IPS-20b (cell line): ENCODE measurements at regions not wholly inside any gene's neighbourhood (a gene's known extent, or its start where the extent isn't known, plus 50 kb on each side); places are given as distances from the start of the nearest gene placed in this dataset.

Experiments used
- H3K27ac ChIP-seq: one replicate; pipeline ENCODE4 v1.5.1; 2013; ENCODE audit warnings: low read length
- H3K27me3 ChIP-seq: 2 replicates; pipeline ENCODE4 v1.6.1; 2013; ENCODE audit warnings: mild to moderate bottlenecking, low read length, inconsistent platforms; ENCODE audit not compliant: insufficient read depth
- H3K36me3 ChIP-seq: 2 replicates; pipeline ENCODE4 v1.6.1; 2013; ENCODE audit warnings: low read depth, mild to moderate bottlenecking, inconsistent platforms, low read length, moderate library complexity; ENCODE audit not compliant: insufficient read depth
- H3K4me1 ChIP-seq: 2 replicates; pipeline ENCODE4 v1.6.1; 2013; ENCODE audit warnings: mild to moderate bottlenecking, control low read depth, inconsistent platforms, low read length, moderate library complexity; ENCODE audit not compliant: insufficient read depth
- H3K4me3 ChIP-seq: 2 replicates; pipeline ENCODE4 v1.5.1; 2013; ENCODE audit warnings: mild to moderate bottlenecking, low read length, inconsistent platforms
- H3K9ac ChIP-seq: 2 replicates; pipeline ENCODE4 v1.6.1; 2013; ENCODE audit warnings: low read depth, mild to moderate bottlenecking, inconsistent platforms, low read length, moderate library complexity
- H3K9me3 ChIP-seq: 2 replicates; pipeline ENCODE4 v1.6.1; 2013; ENCODE audit warnings: mild to moderate bottlenecking, low read depth, low read length, inconsistent platforms; ENCODE audit not compliant: insufficient read depth

DNA sequence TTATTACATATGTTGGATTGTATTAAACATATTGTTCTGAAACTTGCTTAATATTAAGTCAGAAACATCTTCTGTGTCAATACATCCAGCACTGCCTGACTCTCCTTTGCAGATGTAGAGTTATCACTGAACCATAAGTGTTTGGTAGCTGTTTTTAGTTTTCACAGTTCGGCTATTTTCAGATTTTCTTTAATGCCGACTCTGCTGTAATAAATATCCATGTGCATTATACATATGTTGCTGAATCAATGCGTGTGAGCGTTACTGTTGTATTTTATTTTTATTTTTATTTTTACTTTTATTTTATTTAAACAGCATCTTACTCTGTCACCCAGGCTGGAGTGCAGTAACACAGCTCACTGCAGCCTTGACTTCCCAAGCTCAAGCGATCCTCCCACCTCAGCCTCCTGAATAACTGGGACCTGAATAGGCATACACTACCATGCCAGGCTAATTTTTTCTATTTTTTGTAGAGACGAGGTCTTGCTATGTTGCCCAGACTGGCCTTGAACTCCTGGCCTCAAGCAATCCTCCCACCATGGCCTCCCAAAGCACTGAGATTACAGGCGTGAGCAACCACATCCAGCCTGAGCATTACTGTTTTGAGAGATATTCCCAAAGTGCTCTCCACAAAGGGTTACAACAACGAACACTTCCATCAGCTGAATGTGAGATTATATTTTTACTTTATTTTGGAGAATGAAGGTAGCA is 50.7 kb upstream of the NOCT start:
- no peaks in the 10 kb centered on the region for H3K36me3 ChIP-seq
- no peak overlapping the region for H3K4me3 ChIP-seq
- H3K9ac ChIP-seq, result no peak overlapping the region
- no peaks in the 10 kb centered on the region for H3K27me3 ChIP-seq
- no peaks in the 10 kb centered on the region for H3K4me1 ChIP-seq
- no peaks in the 10 kb centered on the region for H3K9me3 ChIP-seq
- H3K27ac ChIP-seq, result no peak overlapping the region

DNA sequence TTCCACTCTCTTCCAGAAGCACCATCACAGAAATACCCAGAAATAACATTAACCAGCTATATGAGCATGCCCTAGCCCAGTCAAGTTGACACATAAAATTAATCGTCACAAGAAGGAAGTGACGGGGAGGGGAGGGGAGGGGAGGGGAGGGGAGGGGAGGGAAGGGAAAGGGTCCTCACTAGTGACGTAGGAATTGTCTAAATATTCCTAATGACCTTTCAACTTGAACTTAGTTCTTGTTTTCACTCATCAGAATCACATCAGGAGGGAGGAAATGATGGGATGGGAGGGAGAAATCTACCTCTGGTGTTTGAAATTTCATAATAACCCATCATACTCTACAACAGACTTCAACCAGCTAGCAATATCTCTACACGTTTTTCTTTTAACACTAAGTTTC is 52.2 kb upstream of the NOCT start:
- no peak overlapping the region for H3K27ac ChIP-seq
- H3K4me3 ChIP-seq, result no peak overlapping the region
- no peak overlapping the region for H3K9ac ChIP-seq
- H3K27me3 ChIP-seq, result no peaks in the 10 kb centered on the region
- no peaks in the 10 kb centered on the region for H3K36me3 ChIP-seq
- no peaks in the 10 kb centered on the region for H3K4me1 ChIP-seq
- no peaks in the 10 kb centered on the region for H3K9me3 ChIP-seq

DNA sequence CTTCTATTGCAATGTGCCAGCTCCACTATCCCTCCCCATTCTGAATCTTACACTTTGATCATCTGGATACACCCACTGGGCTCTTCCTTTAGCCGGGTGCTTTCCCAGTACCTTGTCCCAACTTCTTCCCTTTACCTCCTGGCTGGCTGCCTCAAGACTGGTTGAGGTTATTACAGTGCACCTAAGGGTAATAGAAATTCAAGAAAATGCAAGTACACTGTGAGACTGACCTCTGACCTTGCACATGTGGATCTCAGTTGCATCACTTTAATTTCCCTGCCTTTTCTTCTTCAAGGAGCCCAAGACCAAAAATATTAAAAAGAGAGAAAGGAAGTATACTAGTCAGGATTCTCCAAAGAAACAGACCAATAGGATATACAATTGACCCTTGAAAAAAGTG is 53.9 kb upstream of the NOCT start:
- no peaks in the 10 kb centered on the region for H3K27me3 ChIP-seq
- H3K9ac ChIP-seq, result no peak overlapping the region
- H3K27ac ChIP-seq, result no peak overlapping the region
- no peaks in the 10 kb centered on the region for H3K9me3 ChIP-seq
- H3K4me1 ChIP-seq, result no peaks in the 10 kb centered on the region
- H3K36me3 ChIP-seq, result no peaks in the 10 kb centered on the region
- no peak overlapping the region for H3K4me3 ChIP-seq

GRCh38 chr4:138961129-138961528 is 54.5 kb upstream of the NOCT start:
- Histone ChIP-seq H3K4me3 (no peak overlapping the region), H3K27ac (no peak overlapping the region), H3K36me3 (no peaks in the 10 kb centered on the region), H3K4me1 (no peaks in the 10 kb centered on the region), H3K9me3 (no peaks in the 10 kb centered on the region), H3K9ac (no peak overlapping the region), H3K27me3 (no peaks in the 10 kb centered on the region)

GRCh38 chr4:138960175-138960710 is 55.3 kb upstream of the NOCT start:
- Histone ChIP-seq H3K9me3 (no peaks in the 10 kb centered on the region), H3K27ac (no peak overlapping the region), H3K27me3 (no peaks in the 10 kb centered on the region), H3K36me3 (no peaks in the 10 kb centered on the region), H3K4me1 (no peaks in the 10 kb centered on the region), H3K4me3 (no peak overlapping the region), H3K9ac (no peak overlapping the region)

GRCh38 chr4:138959097-138959815 is 56.3 kb upstream of the NOCT start:
- Histone ChIP-seq H3K9ac (no peak overlapping the region), H3K4me1 (no peaks in the 10 kb centered on the region), H3K9me3 (no peaks in the 10 kb centered on the region), H3K4me3 (no peak overlapping the region), H3K36me3 (no peaks in the 10 kb centered on the region), H3K27ac (no peak overlapping the region), H3K27me3 (no peaks in the 10 kb centered on the region)

- Histone ChIP-seq H3K4me3 (no peak overlapping the region), H3K36me3 (no peaks in the 10 kb centered on the region), H3K27ac (no peak overlapping the region), H3K9ac (no peak overlapping the region), H3K27me3 (no peaks in the 10 kb centered on the region), H3K9me3 (no peaks in the 10 kb centered on the region), H3K4me1 (no peaks in the 10 kb centered on the region)
Measured at GRCh38 chr4:138958519-138958918, 57.1 kb upstream of the NOCT start.

GRCh38 chr4:138957302-138957701 is 58.3 kb upstream of the NOCT start:
- Histone ChIP-seq H3K27ac (no peak overlapping the region), H3K27me3 (no peaks in the 10 kb centered on the region), H3K36me3 (no peaks in the 10 kb centered on the region), H3K9me3 (no peaks in the 10 kb centered on the region), H3K4me1 (no peaks in the 10 kb centered on the region), H3K9ac (no peak overlapping the region), H3K4me3 (no peak overlapping the region)

GRCh38 chr4:138954428-138954827 is 61.2 kb upstream of the NOCT start:
- Histone ChIP-seq H3K9me3 (no peaks in the 10 kb centered on the region), H3K27me3 (no peaks in the 10 kb centered on the region), H3K4me3 (no peak overlapping the region), H3K4me1 (no peaks in the 10 kb centered on the region), H3K9ac (no peak overlapping the region), H3K36me3 (no peaks in the 10 kb centered on the region), H3K27ac (no peak overlapping the region)

DNA sequence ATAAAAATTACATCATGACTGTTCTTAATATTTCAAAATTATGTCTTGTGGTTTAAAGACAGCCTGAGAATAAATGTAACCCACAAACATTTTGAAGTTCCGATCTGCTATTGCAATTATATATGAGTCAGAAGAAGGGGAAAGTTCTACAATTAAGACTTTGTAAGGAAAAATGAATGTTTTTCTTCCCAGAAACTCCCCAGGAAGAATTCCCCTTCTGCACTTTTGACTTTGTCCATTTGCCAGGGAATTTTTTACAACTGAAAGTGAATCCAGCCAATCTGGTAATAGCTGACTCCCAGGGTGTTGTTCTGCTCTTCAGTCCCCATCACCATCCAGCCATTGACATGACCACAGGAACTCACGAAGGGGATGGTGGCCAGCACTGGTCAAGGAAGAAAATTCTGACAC is 61.6 kb upstream of the NOCT start:
- H3K36me3 ChIP-seq, result no peaks in the 10 kb centered on the region
- no peaks in the 10 kb centered on the region for H3K4me1 ChIP-seq
- no peaks in the 10 kb centered on the region for H3K27me3 ChIP-seq
- H3K9ac ChIP-seq, result no peak overlapping the region
- H3K9me3 ChIP-seq, result no peaks in the 10 kb centered on the region
- H3K4me3 ChIP-seq, result no peak overlapping the region
- H3K27ac ChIP-seq, result no peak overlapping the region

DNA sequence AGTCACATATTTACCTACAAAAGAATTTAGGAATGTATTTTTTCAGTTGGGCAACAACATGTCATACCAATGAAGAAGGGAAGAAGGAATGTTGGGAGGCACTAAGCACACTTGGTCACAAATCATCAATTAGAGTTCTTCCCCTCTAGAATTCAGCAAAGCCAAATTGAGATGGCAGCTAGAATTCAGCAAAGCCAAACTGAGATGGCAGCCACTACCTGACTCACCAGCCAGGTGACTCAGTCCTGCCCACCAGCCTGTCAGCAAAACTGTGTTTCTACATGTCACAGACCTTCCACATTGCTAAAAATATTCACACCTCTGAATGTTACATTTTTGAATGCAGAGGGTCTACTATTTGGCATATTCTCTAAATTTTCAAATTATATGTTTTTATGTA is 63.2 kb upstream of the NOCT start:
- H3K4me3 ChIP-seq, result no peak overlapping the region
- no peak overlapping the region for H3K9ac ChIP-seq
- no peaks in the 10 kb centered on the region for H3K27me3 ChIP-seq
- H3K9me3 ChIP-seq, result no peaks in the 10 kb centered on the region
- no peak overlapping the region for H3K27ac ChIP-seq
- no peaks in the 10 kb centered on the region for H3K36me3 ChIP-seq
- no peaks in the 10 kb centered on the region for H3K4me1 ChIP-seq

DNA sequence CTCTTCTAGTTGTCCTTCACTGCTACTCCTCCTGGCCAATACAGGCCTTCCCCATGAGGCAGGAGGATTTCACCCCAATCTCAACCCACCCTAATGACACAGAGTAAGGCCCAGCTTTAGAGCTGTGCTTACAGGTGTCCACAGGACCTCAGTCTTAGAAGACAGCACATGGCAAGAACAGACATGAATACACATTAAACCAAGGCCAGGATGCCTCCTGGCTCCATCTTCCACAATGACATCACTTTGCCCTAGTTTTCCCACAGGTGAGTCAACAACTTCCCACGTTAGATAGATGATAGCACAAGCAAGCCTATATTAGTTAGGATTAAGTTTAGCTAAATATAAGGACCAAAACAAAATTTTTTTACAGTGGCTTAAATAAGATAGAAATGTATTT is 63.8 kb upstream of the NOCT start:
- no peak overlapping the region for H3K4me3 ChIP-seq
- no peaks in the 10 kb centered on the region for H3K9me3 ChIP-seq
- H3K36me3 ChIP-seq, result no peaks in the 10 kb centered on the region
- no peaks in the 10 kb centered on the region for H3K27me3 ChIP-seq
- H3K4me1 ChIP-seq, result no peaks in the 10 kb centered on the region
- H3K27ac ChIP-seq, result no peak overlapping the region
- H3K9ac ChIP-seq, result no peak overlapping the region
